GM21528 (cell line): ENCODE measurements at regions not wholly inside any gene's neighbourhood (a gene's known extent, or its start where the extent isn't known, plus 50 kb on each side); places are given as distances from the start of the nearest gene placed in this dataset.

Source experiments
- ATAC-seq: cut with Tn5 transposase; IDR thresholded peaks from one replicate; pipeline ENCODE4 v1.9.1; 2021; ENCODE audit warnings: mild to moderate bottlenecking, moderate library complexity; ENCODE audit not compliant: unreplicated experiment, low FRiP score

DNA sequence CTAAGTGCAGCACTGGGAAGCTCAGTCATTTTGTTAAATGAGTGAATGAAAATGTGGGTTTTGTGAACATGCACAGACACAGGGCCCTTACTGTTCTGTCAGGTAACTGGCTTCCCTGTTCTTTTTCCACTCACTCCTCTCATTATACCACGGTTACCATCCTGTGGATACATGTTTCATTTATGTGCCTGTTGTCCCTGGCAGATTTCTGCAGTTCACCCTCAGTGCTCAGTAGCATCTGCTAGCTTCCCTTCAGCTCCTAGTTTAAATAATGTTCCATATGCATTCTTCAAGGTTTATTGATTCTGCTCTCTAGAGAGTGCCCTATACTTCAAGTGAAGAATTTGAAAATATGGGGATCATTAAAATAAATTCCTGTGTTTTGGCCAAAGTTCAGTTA, 1634.3 kb upstream of the ADGRL3 start:
- ATAC-seq: no peak

- ATAC-seq: peak; percentile 89
These were observed 1629.2 kb upstream of the ADGRL3 start for GRCh38 chr4:59570860-59571476.

DNA sequence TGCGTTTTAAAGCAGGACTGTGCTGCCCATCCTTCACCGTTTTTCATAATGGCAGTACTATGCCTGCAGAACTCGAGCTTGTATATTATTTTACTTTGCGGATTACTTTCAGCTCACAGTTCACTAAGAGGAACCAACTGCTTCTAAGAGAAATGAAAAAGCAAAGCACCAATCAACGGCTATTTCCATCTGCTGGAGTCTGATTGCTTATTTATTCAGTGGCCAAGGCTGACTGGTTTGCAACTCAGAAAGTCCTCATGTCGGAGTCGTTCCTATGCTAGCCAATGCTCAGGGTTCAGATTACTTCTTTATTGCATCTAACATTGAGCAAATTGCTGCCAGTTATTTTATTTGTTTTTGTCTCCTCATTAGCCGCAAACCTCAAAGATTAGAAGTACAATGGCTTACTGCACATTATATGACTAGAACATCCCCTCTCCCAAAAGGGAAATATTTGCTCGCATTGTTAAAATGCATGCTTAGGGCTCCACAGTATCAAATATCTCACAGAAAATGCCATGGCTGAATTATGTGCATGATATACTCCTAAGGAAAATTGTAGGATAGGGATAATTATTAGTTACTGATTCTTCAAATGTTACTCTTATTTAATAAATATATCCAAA, 1628.2 kb upstream of the ADGRL3 start:
- ATAC-seq: no peak

- ATAC-seq: no peak
These were observed 1616.1 kb upstream of the ADGRL3 start for GRCh38 chr4:59583845-59584568.

GRCh38 chr4:59597536-59598329, 1602.4 kb upstream of the ADGRL3 start:
- ATAC-seq: no peak

- no peak for ATAC-seq
These were observed 1601.9 kb upstream of the ADGRL3 start for GRCh38 chr4:59598330-59598618.

GRCh38 chr4:59608466-59608865, 1591.7 kb upstream of the ADGRL3 start:
- ATAC-seq: no peak

- ATAC-seq: no peak
These were observed 1587.9 kb upstream of the ADGRL3 start for GRCh38 chr4:59612235-59612634.

DNA sequence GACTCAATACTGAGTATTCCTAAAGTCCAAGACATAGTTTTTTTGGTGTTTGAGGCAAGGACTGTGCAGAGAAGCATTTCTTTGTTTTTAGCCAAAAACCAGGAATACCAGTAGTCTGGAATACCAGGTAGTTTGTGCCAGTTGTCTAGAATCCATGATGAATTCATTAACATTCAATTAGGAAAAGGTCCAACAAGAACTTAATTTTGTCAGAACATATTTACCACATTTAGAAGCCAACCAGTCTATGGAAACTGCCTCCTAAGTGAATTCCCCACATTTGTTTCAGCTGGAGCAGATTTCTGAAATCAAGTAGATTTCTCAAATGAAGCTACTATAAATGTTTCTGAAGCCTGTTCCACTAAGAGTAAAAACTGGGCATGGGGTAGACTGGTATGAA, 1584.8 kb upstream of the ADGRL3 start:
- ATAC-seq: no peak

DNA sequence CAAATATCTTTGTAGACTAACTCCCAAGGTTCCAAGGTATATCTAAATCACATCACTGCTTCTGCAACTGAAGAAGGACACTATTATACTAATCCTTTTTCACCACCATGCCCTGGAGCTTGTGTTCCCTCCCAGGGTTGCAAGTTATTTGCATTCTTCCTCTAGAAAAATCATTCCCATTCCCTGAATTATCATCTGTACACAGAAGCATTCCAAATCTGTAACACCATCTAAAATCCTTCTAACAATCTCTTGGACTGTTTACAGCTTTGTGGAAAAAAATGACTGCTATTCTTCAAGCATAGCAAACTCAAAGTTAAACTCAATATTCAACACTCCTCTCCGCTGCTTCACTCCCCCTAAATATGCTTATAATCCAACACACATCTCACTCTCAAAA, 1570.8 kb upstream of the ADGRL3 start:
- ATAC-seq: no peak

GRCh38 chr4:59630235-59630634, 1569.9 kb upstream of the ADGRL3 start:
- ATAC-seq: no peak

- no peak for ATAC-seq
These were observed 1569.2 kb upstream of the ADGRL3 start for GRCh38 chr4:59630922-59631321.

DNA sequence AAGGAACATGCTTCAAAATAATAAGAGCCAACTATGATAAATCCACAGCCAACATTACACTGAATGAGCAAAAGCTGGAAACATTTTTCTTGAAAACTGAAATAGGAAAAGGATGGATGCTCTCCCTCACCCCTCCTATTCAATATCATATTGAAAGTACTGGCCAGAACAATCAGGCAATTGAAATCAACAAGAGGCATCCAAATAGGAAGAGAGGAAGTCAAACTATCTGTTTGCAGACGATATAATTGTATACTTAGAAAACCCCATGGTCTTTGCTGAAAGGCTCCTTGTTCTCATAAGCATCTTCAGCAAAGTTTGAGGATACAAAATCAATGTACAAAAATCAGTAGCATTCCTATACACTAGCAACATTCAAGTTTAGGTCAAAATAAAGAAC, 1562.5 kb upstream of the ADGRL3 start:
- ATAC-seq: no peak

DNA sequence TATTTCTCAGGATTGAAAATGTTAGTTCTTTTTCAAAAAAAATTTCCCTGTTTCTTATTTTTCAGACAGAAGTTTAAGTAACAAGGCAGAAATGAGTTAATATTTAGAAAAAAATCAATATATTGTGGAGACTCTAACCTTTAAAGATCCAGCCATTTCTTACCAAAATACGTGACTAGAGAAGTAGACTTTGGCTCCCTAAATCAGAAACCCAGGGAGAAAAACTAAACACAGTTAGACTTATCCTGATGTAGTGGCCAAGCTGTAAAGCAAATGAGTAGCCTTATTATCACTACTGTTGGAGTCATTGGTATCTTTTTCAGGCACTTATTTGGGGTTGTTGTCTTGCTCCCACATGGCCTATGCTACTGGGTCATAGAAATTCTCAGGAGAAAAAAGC, 1556.4 kb upstream of the ADGRL3 start:
- ATAC-seq: no peak

- ATAC-seq: no peak
These were observed 1555.4 kb upstream of the ADGRL3 start for GRCh38 chr4:59644765-59645164.

GRCh38 chr4:59646082-59646481, 1554.0 kb upstream of the ADGRL3 start:
- no peak for ATAC-seq

DNA sequence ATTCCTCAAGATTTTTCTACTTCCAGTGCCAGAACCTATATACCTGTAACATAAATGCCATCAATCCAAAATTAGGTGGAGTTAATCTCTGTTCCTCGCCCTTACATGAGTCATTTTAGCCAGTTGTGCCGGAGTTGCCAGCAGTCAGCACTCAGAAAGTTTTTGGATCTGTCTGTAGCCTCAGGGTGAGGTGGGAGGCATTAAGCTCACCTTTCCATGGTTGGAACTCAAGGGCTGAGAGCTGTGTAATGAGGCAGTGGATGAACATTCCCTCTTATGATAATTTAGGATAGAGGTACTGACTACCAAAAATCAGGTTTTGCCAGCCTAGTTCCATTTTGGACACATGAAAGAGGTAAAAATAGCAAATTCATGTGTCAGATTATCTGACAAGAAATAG, 1553.1 kb upstream of the ADGRL3 start:
- no peak for ATAC-seq

GRCh38 chr4:59647500-59647899, 1552.6 kb upstream of the ADGRL3 start:
- ATAC-seq: no peak

- no peak for ATAC-seq
These were observed 1549.3 kb upstream of the ADGRL3 start for GRCh38 chr4:59650861-59651260.

DNA sequence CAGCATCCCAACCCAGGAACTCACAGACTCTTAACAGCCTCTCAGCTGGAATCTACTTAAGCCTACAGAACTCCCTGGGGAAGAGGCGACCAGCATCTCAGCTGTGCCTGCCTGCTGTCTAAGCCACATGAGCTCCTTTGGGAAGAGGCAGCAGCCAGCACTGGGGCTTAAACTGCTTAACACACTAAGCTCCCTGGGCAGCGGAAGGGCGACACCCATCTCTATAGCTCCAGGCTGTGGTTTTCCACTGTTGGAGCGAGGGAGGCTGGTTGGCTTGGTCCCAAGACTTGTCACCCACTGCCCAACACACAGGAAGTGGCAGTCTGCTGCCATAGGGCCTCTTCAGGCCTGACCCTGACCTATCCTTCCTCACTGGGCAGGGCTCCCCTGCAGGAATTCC, 1544.1 kb upstream of the ADGRL3 start:
- ATAC-seq: no peak

DNA sequence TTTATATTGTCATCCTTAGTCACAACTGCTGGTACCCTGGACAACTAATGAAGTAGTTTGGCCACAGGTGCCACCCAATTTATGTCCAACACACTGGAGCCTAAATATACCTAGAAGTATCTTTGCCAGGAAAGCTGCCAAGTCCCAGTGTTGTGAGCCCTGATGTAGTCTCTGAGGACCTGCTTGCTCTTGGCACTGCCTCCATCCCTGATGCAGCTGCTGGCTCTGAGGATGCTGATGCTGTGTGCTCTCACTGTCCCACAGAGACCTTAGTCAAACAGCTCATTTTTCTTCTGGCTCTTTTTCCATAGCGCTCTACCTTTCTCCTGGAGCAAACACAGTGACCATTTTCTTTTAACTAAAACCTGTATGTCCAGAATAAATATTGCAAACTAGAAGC, 1535.4 kb upstream of the ADGRL3 start:
- ATAC-seq: no peak
